Neural cell (in vitro differentiated cells): ENCODE measurements at regions not wholly inside any gene's neighbourhood (a gene's known extent, or its start where the extent isn't known, plus 50 kb on each side); places are given as distances from the start of the nearest gene placed in this dataset.

Experiments used
- H2AFZ ChIP-seq: fragments of 200-600, 300-800 bp; sonication (generic), shearing (Covaris generic); 2 replicates; pipeline ENCODE4 v1.6.0; 2014; ENCODE audit warnings: low read depth, mild to moderate bottlenecking, antibody characterized with exemption, low read length, moderate library complexity
- H3F3A ChIP-seq: fragments of 200-600 bp; shearing (Covaris generic); 2 replicates; pipeline ENCODE4 v1.6.1; 2016; ENCODE audit warnings: mild to moderate bottlenecking, moderate library complexity, mixed read lengths, antibody characterized with exemption, low read length; ENCODE audit not compliant: insufficient read depth, poor library complexity, severe bottlenecking
- H3K27ac ChIP-seq: fragments of 200-600, 300-800 bp; sonication (generic), shearing (Covaris generic); 2 replicates; pipeline ENCODE4 v1.5.1; 2014; ENCODE audit warnings: mild to moderate bottlenecking, low read length, moderate library complexity
- H3K27me3 ChIP-seq: fragments of 300-800, 200-600 bp; sonication (generic), shearing (Covaris generic); 2 replicates; pipeline ENCODE4 v1.6.0; 2014; ENCODE audit warnings: mild to moderate bottlenecking, low read depth, low read length, moderate library complexity; ENCODE audit not compliant: insufficient read depth
- H3K36me3 ChIP-seq: fragments of 300-800, 200-600 bp; sonication (generic), shearing (Covaris generic); 2 replicates; pipeline ENCODE4 v1.5.1; 2014; ENCODE audit warnings: mild to moderate bottlenecking, antibody characterized with exemption, low read length, moderate library complexity; ENCODE audit not compliant: insufficient read depth
- H3K4me2 ChIP-seq: fragments of 300-800, 200-600 bp; sonication (generic), shearing (Covaris generic); 2 replicates; pipeline ENCODE4 v1.6.0; 2014; ENCODE audit warnings: mild to moderate bottlenecking, low read length
- H3K4me3 ChIP-seq: fragments of 300-800, 200-600 bp; sonication (generic), shearing (Covaris generic); 2 replicates; pipeline ENCODE4 v1.5.1; 2014; ENCODE audit warnings: mild to moderate bottlenecking, low read length, moderate library complexity
- H3K79me2 ChIP-seq: fragments of 200-600 bp; shearing (Covaris generic); replicated peaks from 2 replicates; pipeline ENCODE4 v1.6.0; 2014; ENCODE audit warnings: mild to moderate bottlenecking, low read length, moderate library complexity; ENCODE audit not compliant: insufficient read depth
- H3K9ac ChIP-seq: fragments of 300-800, 200-600 bp; sonication (generic), shearing (Covaris generic); 2 replicates; pipeline ENCODE4 v1.6.1; 2016; ENCODE audit warnings: mild to moderate bottlenecking, low read length, mixed read lengths
- H3K9me2 ChIP-seq: fragments of 200-600 bp; shearing (Covaris generic); 2 replicates; pipeline ENCODE4 v1.6.1; 2016; ENCODE audit warnings: mild to moderate bottlenecking, low read length, mixed read lengths; ENCODE audit not compliant: insufficient read depth
- H3K9me3 ChIP-seq: fragments of 200-600, 300-800 bp; sonication (generic), shearing (Covaris generic); 2 replicates; pipeline ENCODE4 v1.6.1; 2016; ENCODE audit warnings: mild to moderate bottlenecking, mixed run types, low read length, moderate library complexity, mixed read lengths
- H4K20me1 ChIP-seq: fragments of 200-600 bp; shearing (Covaris generic); 2 replicates; pipeline ENCODE4 v1.6.1; 2016; ENCODE audit warnings: mild to moderate bottlenecking, mixed run types; ENCODE audit not compliant: insufficient read depth
- EP300 ChIP-seq: fragments of 450-650 bp; conservative IDR thresholded peaks from 2 replicates; pipeline ENCODE4 v1.6.1; 2014; ENCODE audit warnings: antibody characterized with exemption, mild to moderate bottlenecking, moderate library complexity; ENCODE audit not compliant: poor library complexity, severe bottlenecking
- EZH2 ChIP-seq: fragments of 200-600, 300-800 bp; shearing (Covaris generic), sonication (generic); IDR thresholded peaks from 2 replicates; pipeline ENCODE4 v1.6.1; 2014; ENCODE audit warnings: antibody characterized with exemption, low read length, borderline replicate concordance, mild to moderate bottlenecking; ENCODE audit not compliant: insufficient read depth, poor library complexity, severe bottlenecking
- MXI1 ChIP-seq: fragments of 450-650 bp; conservative IDR thresholded peaks from 2 replicates; pipeline ENCODE4 v1.6.1; 2014; ENCODE audit warnings: antibody characterized with exemption, mild to moderate bottlenecking; ENCODE audit not compliant: poor library complexity, severe bottlenecking
- POLR2AphosphoS5 ChIP-seq: IDR thresholded peaks from 2 replicates; pipeline ENCODE4 v1.6.1; 2012
- RAD21 ChIP-seq: fragments of 450-650 bp; conservative IDR thresholded peaks from 2 replicates; pipeline ENCODE4 v1.6.1; 2014; ENCODE audit warnings: antibody characterized with exemption, mild to moderate bottlenecking, moderate library complexity
- REST ChIP-seq: IDR thresholded peaks from 2 replicates; pipeline ENCODE4 v1.6.1; 2012; ENCODE audit warnings: borderline replicate concordance
- SMC3 ChIP-seq: fragments of 450-650 bp; conservative IDR thresholded peaks from 2 replicates; pipeline ENCODE4 v1.6.1; 2014; ENCODE audit warnings: antibody characterized with exemption, mild to moderate bottlenecking, moderate library complexity; ENCODE audit not compliant: poor library complexity
- TAF1 ChIP-seq: IDR thresholded peaks from 2 replicates; pipeline ENCODE4 v1.6.1; 2012; ENCODE audit warnings: low read depth
- TF ChIP-seq, protein P1 (sequence below): fragments of 450-650 bp; IDR thresholded peaks from 2 replicates; pipeline ENCODE4 v1.5.1; 2014; ENCODE audit warnings: antibody characterized with exemption, mild to moderate bottlenecking, moderate library complexity; ENCODE audit not compliant: poor library complexity, severe bottlenecking

GRCh38 chr18:60099709-60100108 lies 199.9 kb downstream of the PMAIP1 start:
- H4K20me1 ChIP-seq = no peaks in the 10 kb centered on the region

DNA sequence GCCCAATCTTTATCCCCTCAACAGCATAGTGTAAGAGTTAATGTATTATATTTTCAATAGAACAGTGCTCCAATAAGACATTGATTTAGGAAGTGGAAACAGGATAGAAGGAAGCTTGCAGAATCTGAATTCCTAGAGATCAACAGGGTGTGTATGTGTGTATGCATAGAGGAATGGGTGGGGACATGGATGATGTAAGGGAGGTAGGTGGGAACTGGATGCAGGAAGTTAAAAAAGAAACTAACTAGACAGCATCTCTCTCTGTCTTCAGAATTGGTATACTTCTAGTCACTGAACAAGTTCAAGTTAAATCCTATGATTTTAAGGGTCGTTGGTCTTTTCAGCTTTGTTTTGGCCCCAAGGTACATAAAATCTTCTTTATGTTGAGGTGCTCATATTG lies 196.6 kb downstream of the PMAIP1 start:
- H3K79me2 ChIP-seq = no peaks in the 10 kb centered on the region
- H3K9ac ChIP-seq = no peak overlapping the region
- H3K36me3 ChIP-seq = no peaks in the 10 kb centered on the region
- no peaks in the 10 kb centered on the region for H3K27me3 ChIP-seq
- H3K9me2 ChIP-seq = no peaks in the 10 kb centered on the region
- H3F3A ChIP-seq = no peaks in the 10 kb centered on the region
- H3K9me3 ChIP-seq = no peaks in the 10 kb centered on the region
- H3K4me3 ChIP-seq = no peak overlapping the region
- no peaks in the 10 kb centered on the region for H4K20me1 ChIP-seq
- H3K27ac ChIP-seq = no peak overlapping the region
- H3K4me2 ChIP-seq = no peak overlapping the region
- TF ChIP-seq POLR2AphosphoS5 = no peak
- no peak for TF ChIP-seq TAF1
- no peak for TF ChIP-seq SMC3
- TF ChIP-seq EP300 = no peak
- no peak for TF ChIP-seq REST
- no peak for TF ChIP-seq EZH2
- TF ChIP-seq, protein P1, sequence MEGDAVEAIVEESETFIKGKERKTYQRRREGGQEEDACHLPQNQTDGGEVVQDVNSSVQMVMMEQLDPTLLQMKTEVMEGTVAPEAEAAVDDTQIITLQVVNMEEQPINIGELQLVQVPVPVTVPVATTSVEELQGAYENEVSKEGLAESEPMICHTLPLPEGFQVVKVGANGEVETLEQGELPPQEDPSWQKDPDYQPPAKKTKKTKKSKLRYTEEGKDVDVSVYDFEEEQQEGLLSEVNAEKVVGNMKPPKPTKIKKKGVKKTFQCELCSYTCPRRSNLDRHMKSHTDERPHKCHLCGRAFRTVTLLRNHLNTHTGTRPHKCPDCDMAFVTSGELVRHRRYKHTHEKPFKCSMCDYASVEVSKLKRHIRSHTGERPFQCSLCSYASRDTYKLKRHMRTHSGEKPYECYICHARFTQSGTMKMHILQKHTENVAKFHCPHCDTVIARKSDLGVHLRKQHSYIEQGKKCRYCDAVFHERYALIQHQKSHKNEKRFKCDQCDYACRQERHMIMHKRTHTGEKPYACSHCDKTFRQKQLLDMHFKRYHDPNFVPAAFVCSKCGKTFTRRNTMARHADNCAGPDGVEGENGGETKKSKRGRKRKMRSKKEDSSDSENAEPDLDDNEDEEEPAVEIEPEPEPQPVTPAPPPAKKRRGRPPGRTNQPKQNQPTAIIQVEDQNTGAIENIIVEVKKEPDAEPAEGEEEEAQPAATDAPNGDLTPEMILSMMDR = no peak
- no peak for TF ChIP-seq MXI1
- TF ChIP-seq RAD21 = no peak
- H2AFZ ChIP-seq = no peak overlapping the region

More at GRCh38 chr18:60099709-60100108, 199.9 kb downstream of the PMAIP1 start:
- Histone ChIP-seq H3K4me3 (no peak overlapping the region), H3K9me2 (no peaks in the 10 kb centered on the region), H3K27ac (peak overlapping the region; percentile 4), H3F3A (no peaks in the 10 kb centered on the region), H3K36me3 (no peaks in the 10 kb centered on the region), H3K4me2 (no peak overlapping the region), H3K9me3 (no peaks in the 10 kb centered on the region), H3K27me3 (no peaks in the 10 kb centered on the region), H2AFZ (no peak overlapping the region), H3K9ac (no peak overlapping the region), H3K79me2 (no peaks in the 10 kb centered on the region)
- TF ChIP-seq, protein P1 = no peak
- no peak for TF ChIP-seq EP300
- TF ChIP-seq REST = peak; percentile 91
- no peak for TF ChIP-seq MXI1
- TF ChIP-seq POLR2AphosphoS5 = no peak
